HEK293 (cell line): ENCODE measurements at regions not wholly inside any gene's neighbourhood (a gene's known extent, or its start where the extent isn't known, plus 50 kb on each side); places are given as distances from the start of the nearest gene placed in this dataset.

ENCODE experiments used
- ZNF639 ChIP-seq: fragments of 450-650 bp; formaldehyde crosslinking; IDR thresholded peaks from 2 replicates; pipeline ENCODE4 v1.5.1; 2016; ENCODE audit warnings: missing biosample characterization, missing genetic modification characterization
- TF ChIP-seq, protein P1 (sequence below): fragments of 450-650 bp; formaldehyde crosslinking; IDR thresholded peaks from 2 replicates; pipeline ENCODE4 v1.5.1; 2016; ENCODE audit warnings: missing biosample characterization, missing genetic modification characterization

DNA sequence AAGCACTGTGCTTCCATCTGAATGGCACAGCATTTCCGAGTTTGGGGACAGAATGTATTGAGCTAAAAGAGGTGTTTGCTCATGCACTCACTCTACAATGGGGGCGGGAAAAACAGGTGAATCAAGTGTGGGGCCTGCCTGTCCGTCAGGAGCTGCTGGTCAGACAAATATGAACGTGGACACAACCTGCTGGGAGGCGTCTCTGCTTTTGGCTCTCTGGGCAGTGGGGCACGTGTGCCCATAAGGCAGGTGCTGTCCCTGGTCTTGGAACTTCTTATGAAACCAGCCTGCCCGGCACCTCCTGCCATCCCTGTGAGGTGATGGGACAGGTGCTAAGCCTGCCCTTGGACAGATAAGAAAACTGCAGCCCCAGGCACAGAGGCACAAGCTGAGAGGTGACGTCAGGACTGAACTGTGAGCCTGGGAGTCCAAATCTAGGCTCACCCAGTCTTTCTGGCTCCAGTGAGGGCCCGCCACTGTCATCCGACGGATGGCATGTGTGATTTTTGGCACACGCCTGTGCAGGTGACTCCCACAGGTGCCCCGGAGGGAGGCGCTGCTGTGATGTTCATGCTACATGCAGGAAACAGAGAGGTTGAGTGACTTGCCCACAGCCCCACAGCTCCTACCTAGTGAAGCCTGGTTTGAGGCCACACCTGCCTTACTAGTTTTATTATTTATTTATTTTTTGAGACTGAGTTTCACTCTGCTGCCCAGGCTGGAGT is 51.6 kb downstream of the SMIM38 start:
- TF ChIP-seq ZNF639 (tag by site-specific recombination), result no peak
- TF ChIP-seq, protein P1, sequence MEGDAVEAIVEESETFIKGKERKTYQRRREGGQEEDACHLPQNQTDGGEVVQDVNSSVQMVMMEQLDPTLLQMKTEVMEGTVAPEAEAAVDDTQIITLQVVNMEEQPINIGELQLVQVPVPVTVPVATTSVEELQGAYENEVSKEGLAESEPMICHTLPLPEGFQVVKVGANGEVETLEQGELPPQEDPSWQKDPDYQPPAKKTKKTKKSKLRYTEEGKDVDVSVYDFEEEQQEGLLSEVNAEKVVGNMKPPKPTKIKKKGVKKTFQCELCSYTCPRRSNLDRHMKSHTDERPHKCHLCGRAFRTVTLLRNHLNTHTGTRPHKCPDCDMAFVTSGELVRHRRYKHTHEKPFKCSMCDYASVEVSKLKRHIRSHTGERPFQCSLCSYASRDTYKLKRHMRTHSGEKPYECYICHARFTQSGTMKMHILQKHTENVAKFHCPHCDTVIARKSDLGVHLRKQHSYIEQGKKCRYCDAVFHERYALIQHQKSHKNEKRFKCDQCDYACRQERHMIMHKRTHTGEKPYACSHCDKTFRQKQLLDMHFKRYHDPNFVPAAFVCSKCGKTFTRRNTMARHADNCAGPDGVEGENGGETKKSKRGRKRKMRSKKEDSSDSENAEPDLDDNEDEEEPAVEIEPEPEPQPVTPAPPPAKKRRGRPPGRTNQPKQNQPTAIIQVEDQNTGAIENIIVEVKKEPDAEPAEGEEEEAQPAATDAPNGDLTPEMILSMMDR (tag by site-specific recombination), result no peak
